Heart left ventricle (tissue), 16 donors: ENCODE measurements at regions not wholly inside any gene's neighbourhood (a gene's known extent, or its start where the extent isn't known, plus 50 kb on each side); places are given as distances from the start of the nearest gene placed in this dataset.

Source experiments
- ATAC-seq, 4 donors: fragments of 200-7000 bp; cut with Tn5 transposase; one replicate each; pipeline ENCODE4 v1.9.1; 2020 to 2022; ENCODE audit warnings: moderate library complexity in 4 of 4, mild to moderate bottlenecking in 3 of 4, moderate number of reproducible peaks in 1 of 4
- DNase-seq, 5 donors: peaks; one replicate each; pipeline ENCODE4 v3.0.0-alpha.2; 2020
- H3K27ac ChIP-seq, 12 donors: fragments of 200-600 bp; sonication (generic) in 4 of 12; one replicate each; pipeline versions ENCODE4 v1.5.0 to v1.8.0; 2016 to 2022; ENCODE audit warnings: mild to moderate bottlenecking in 2 of 12
- H3K27me3 ChIP-seq, 9 donors: fragments of 200-600 bp; sonication (generic) in 2 of 9; one replicate each; pipeline versions ENCODE4 v1.5.1 to v1.8.0; 2016 to 2022; ENCODE audit warnings: mild to moderate bottlenecking in 3 of 9
- H3K36me3 ChIP-seq, 9 donors: fragments of 200-600 bp; sonication (generic) in 2 of 9; one replicate each; pipeline versions ENCODE4 v1.5.0 to v1.8.0; 2018 to 2022; ENCODE audit warnings: mild to moderate bottlenecking in 2 of 9
- H3K4me1 ChIP-seq, 12 donors: fragments of 200-600 bp; sonication (generic) in 4 of 12; one replicate each; pipeline versions ENCODE4 v1.5.0 to v1.8.0; 2016 to 2022; ENCODE audit warnings: mild to moderate bottlenecking in 3 of 12
- H3K4me3 ChIP-seq, 12 donors: fragments of 200-600 bp; sonication (generic) in 4 of 12; one replicate each; pipeline versions ENCODE4 v1.5.0 to v1.8.0; 2017 to 2022; ENCODE audit warnings: mild to moderate bottlenecking in 9 of 12, moderate library complexity in 4 of 12
- H3K9me3 ChIP-seq, 12 donors: fragments of 200-600 bp; sonication (generic) in 4 of 12; one replicate each; pipeline versions ENCODE4 v1.5.0 to v1.8.0; 2016 to 2022; ENCODE audit warnings: mild to moderate bottlenecking in 1 of 12
- CTCF ChIP-seq, 12 donors: fragments of 200-600 bp; sonication (generic) in 4 of 12; IDR thresholded peaks; one replicate each; pipeline versions ENCODE4 v1.5.0 to v1.8.0; 2018 to 2022; ENCODE audit warnings: antibody characterized with exemption in 12 of 12, mild to moderate bottlenecking in 5 of 12
- POLR2A ChIP-seq, 2 donors: fragments of 450-650 bp; IDR thresholded peaks; one replicate each; pipeline ENCODE4 v1.6.1; 2017; ENCODE audit warnings: antibody characterized with exemption in 2 of 2, mild to moderate bottlenecking in 2 of 2, moderate library complexity in 2 of 2
- WGBS, 4 donors: extraction: QIAGEN DNeasy Blood & Tissue Kit in 2 of 4; methylation state at CpG; one replicate each; pipeline versions ENCODE4 v1.1.5 to v1.1.7; 2013 to 2018; 5-methylcytosine and 5-hydroxymethylcytosine counted together
- intact Hi-C, 10 donors: fragments of 100-400 bp; cut with DNase I; formaldehyde crosslinking; loops; one replicate each; pipeline versions ENCODE4 v1.11.1 to v1.14.2; 2022
- donor health status: ischemic (EF 13 %, LVEDD 7.1; RV severe dilation, severe dysfunction).
- donor health status: healthy with polysubstance abuse.
- donor health status: DM: no; HTN: yes; CAD: no.
- donor health status: DM: no; HTN: no; CAD: no.
- donor health status: ischemic (EF 25% LVEDD 6.9; RV normal size, moderate dysfunction).
- donor health status: ischemic (EF 25% LVEDD 5.7; RV mildly dilated, moderate dysfunction).
- donor health status: healthy.
- donor health status: DM: yes; HTN: yes; CAD: no.
- donor health status: ischemic (EF 35%, LVEDD 5.7; RV mildly dilated, moderate dysfunction).
- donor health status: nonischemic (EF 11% LVEDD 7.7; RV severe dilation, severe dysfunction).
- donor health status: DM: yes; HTN: yes; CAD: no.
- donor health status: PGD.
- donor health status: ischemic (EF 29% LVEDD 5.4; RV normal size, mild dysfunction).
- donor health status: nonischemic (EF 23%, LVEDD 6.1; RV moderate dilation, normal function).

DNA sequence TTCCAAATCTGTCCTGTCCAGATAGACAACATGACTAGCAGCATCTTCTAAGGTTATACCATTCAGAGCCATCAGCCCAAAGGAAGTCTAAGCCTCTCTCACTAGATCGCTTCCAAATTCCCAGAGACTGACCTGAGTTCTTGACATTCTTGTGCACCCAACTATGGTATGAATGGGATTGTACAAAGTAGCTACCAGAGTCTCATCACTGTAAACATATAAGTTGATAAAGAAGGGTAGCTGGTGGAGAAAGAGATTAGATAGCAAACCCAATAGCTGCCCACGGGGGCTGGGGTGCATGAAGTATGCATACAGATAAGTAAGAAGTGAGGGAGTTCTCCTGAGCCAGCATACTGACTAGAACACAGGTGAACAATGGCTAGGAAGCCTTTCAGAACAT, 180.0 kb downstream of the PLPP3 start:
- DNase-seq, result no peak
- Histone ChIP-seq H3K4me3 (no peak overlapping the region), H3K27me3 (no peaks in the 10 kb centered on the region), H3K27ac (no peak overlapping the region), H3K36me3 (no peaks in the 10 kb centered on the region), H3K9me3 (peaks cover 0 to 6% (median 0%) of the 10 kb centered on the region in 12 donors), H3K4me1 (peaks cover 0 to 26% (median 10%) of the 10 kb centered on the region in 12 donors)
- 32 to 81% (median 68%) methylated on average over 2 of the region's 2 CpGs for WGBS, 4 donors
- TF ChIP-seq POLR2A (IDR thresholded peaks at IDR 0.05), result no peak
- no peak for TF ChIP-seq CTCF (IDR thresholded peaks at IDR 0.05)
- intact Hi-C loops, result loop anchor here in 1 of 10 donors (10.0 kb wide), 1 partner anchor 205 kb away; no protein-coding TSS in a partner anchor
- ATAC-seq, result no peak

- WGBS, 4 donors, result 58 to 72% (median 69%) methylated on average over 2 of the region's 2 CpGs
- Histone ChIP-seq H3K36me3 (no peaks in the 10 kb centered on the region), H3K27ac (no peak overlapping the region), H3K9me3 (peaks cover 0 to 6% (median 0%) of the 10 kb centered on the region in 12 donors), H3K4me3 (no peak overlapping the region), H3K4me1 (peaks cover 0 to 28% (median 8%) of the 10 kb centered on the region in 12 donors), H3K27me3 (no peaks in the 10 kb centered on the region)
- TF ChIP-seq CTCF (IDR thresholded peaks at IDR 0.05), result no peak
- TF ChIP-seq POLR2A (IDR thresholded peaks at IDR 0.05), result no peak
- intact Hi-C loops, result loop anchor here in 1 of 10 donors (10.0 kb wide), 1 partner anchor 203 kb away; no protein-coding TSS in a partner anchor
- ATAC-seq, result peak in 1 of 4 donors; percentile 32
- no peak for DNase-seq
Observed at GRCh38 chr1:56397811-56398231, 181.5 kb downstream of the PLPP3 start.

DNA sequence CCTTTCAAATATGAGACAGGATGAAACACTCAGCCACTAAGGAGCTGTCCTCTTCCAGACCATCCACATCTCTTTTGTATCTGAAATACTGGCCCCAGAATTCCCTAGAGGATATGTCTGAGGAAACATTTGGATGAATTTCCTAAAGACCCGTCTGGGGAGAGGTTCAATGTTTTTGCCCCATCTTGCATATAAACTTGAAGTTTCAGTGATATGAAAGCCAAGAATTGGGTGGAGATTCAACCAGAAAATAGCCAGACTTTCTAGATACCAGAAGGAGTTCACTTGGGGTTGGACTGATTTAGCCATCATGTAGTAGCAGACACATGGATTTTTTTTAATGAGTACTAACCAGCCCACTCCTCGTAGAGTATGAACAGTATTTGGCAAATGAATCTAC, 182.0 kb downstream of the PLPP3 start:
- Histone ChIP-seq H3K4me1 (peaks cover 0 to 28% (median 8%) of the 10 kb centered on the region in 12 donors), H3K27me3 (no peaks in the 10 kb centered on the region), H3K36me3 (no peaks in the 10 kb centered on the region), H3K9me3 (peaks cover 0 to 6% (median 0%) of the 10 kb centered on the region in 12 donors), H3K4me3 (no peak overlapping the region), H3K27ac (peak overlapping the region in 2 of 12 donors; percentile 15 to 20)
- ATAC-seq, result peak in 3 of 4 donors; percentile 18 to 67 (median 29)
- intact Hi-C loops, result loop anchor here in 1 of 10 donors (10.0 kb wide), 1 partner anchor 203 kb away; no protein-coding TSS in a partner anchor
- DNase-seq, result no peak
- 49 to 63% (median 53%) methylated on average over 2 of the region's 2 CpGs for WGBS, 4 donors
- no peak for TF ChIP-seq CTCF (IDR thresholded peaks at IDR 0.05)
- no peak for TF ChIP-seq POLR2A (IDR thresholded peaks at IDR 0.05)

- intact Hi-C loops, result loop anchor here in 1 of 10 donors (10.0 kb wide), 1 partner anchor 202 kb away; no protein-coding TSS in a partner anchor
- peak in 2 of 5 donors; percentile 41 to 54 for DNase-seq
- 26 to 50% (median 42%) methylated on average over 4 of the region's 4 CpGs for WGBS, 4 donors
- H3K36me3 ChIP-seq, result no peaks in the 10 kb centered on the region
- peak overlapping the region in 4 of 12 donors; percentile 1 to 20 (median 11) for H3K27ac ChIP-seq
- TF ChIP-seq CTCF (IDR thresholded peaks at IDR 0.05), result no peak
- no peak for TF ChIP-seq POLR2A (IDR thresholded peaks at IDR 0.05)
- H3K4me3 ChIP-seq, result no peak overlapping the region
- H3K9me3 ChIP-seq, result peaks cover 0 to 6% (median 0%) of the 10 kb centered on the region in 12 donors
- peak; percentile 8 to 78 (median 50) for ATAC-seq
- peaks cover 0 to 28% (median 8%) of the 10 kb centered on the region in 12 donors for H3K4me1 ChIP-seq
- no peaks in the 10 kb centered on the region for H3K27me3 ChIP-seq
Observed at GRCh38 chr1:56396581-56396980, 182.8 kb downstream of the PLPP3 start.
